AG09319 (cell line): ENCODE measurements at regions not wholly inside any gene's neighbourhood (a gene's known extent, or its start where the extent isn't known, plus 50 kb on each side); places are given as distances from the start of the nearest gene placed in this dataset.
"Not testable (repeated sequence)": the region's sequence is repeated elsewhere in the genome, so short reads cannot be mapped to it uniquely, and the experiment has no call there.

Experiments used
- DNase-seq: peaks from one replicate; pipeline ENCODE4 v3.0.0-alpha.2; 2010; ENCODE audit warnings: low read depth; ENCODE audit errors: extremely low read depth
- CTCF ChIP-seq: IDR thresholded peaks from 2 replicates; pipeline ENCODE4 v1.5.1; 2011; ENCODE audit warnings: low read depth, mild to moderate bottlenecking, inconsistent platforms, low read length, moderate library complexity

GRCh38 chr3:174480767-174481166 lies 378.4 kb upstream of the NAALADL2 start:
- no peak for DNase-seq
- no peak for TF ChIP-seq CTCF

- DNase-seq, result no peak
- TF ChIP-seq CTCF, result no peak
Measured at GRCh38 chr3:174482541-174482940, 376.6 kb upstream of the NAALADL2 start.

- no peak for DNase-seq
- no peak for TF ChIP-seq CTCF
Measured at GRCh38 chr3:174483254-174483653, 375.9 kb upstream of the NAALADL2 start.

GRCh38 chr3:174483856-174484255 lies 375.3 kb upstream of the NAALADL2 start:
- not testable (repeated sequence) for DNase-seq

GRCh38 chr3:174488527-174488926 lies 370.6 kb upstream of the NAALADL2 start:
- TF ChIP-seq CTCF, result no peak
- peak; percentile 24 for DNase-seq

- no peak for DNase-seq
- no peak for TF ChIP-seq CTCF
Measured at GRCh38 chr3:174495311-174495710, 363.8 kb upstream of the NAALADL2 start.

GRCh38 chr3:174495928-174496327 lies 363.2 kb upstream of the NAALADL2 start:
- DNase-seq, result no peak
- no peak for TF ChIP-seq CTCF

- no peak for TF ChIP-seq CTCF
- DNase-seq, result no peak
Measured at GRCh38 chr3:174498638-174499037, 360.5 kb upstream of the NAALADL2 start.
